ENCODE measurements at regions not wholly inside any gene's neighbourhood (a gene's known extent, or its start where the extent isn't known, plus 50 kb on each side); places are given as distances from the start of the nearest gene placed in this dataset.
"Not testable (repeated sequence)": the region's sequence is repeated elsewhere in the genome, so short reads cannot be mapped to it uniquely, and the experiment has no call there.

DNA sequence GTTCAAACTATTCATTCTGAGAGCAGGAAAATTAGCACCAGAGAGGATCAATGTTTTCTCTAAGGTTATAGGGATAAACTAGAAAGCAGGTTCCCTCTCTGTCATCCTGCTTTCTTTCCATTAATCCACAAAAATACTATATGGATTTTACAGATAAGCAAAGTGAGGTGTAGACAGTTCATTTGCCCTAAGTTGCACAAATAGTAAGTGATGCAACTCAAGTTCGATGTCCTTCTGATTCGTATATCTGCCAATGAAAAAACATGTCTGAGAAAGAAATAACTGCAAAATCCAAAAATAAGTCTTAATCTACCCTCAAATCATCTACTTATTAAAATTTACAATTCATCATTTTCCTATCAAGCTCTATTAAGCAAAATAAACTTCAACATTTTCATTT lies 254.6 kb upstream of the USP15 start:
- DNase-seq (ENCODE audit: low read depth in 2 of 2): no peak

DNA sequence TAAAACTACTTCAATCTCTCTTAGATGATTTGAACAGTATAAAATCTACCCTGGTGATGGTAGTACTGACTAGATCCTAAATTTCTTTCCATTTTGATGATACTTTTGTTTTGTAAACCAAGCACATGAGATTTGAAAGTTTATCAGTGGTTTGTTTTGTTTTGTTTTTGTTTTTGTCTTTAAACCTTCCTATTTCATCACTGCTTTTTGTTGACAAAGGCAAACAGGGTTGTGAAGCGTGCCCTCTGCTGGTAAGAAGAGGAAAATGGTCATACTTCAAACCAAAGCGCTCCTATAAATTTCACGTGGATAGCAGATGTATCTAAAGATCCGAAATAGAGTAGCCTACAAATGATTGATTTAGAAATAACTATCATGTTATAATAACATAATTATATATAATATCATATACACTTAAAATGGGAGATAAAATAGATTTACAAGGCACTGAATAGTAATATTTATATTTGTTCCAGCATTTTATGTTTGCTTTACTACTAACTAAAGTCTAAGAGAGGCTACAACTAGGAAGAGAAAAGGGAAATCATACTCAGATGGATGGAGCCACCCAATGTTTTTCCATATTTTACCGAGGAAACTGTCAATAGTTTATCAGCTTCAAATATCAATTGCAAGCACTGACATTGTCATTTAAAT lies 254.0 kb upstream of the USP15 start:
- no peak for DNase-seq (ENCODE audit: low read depth in 2 of 2)

DNA sequence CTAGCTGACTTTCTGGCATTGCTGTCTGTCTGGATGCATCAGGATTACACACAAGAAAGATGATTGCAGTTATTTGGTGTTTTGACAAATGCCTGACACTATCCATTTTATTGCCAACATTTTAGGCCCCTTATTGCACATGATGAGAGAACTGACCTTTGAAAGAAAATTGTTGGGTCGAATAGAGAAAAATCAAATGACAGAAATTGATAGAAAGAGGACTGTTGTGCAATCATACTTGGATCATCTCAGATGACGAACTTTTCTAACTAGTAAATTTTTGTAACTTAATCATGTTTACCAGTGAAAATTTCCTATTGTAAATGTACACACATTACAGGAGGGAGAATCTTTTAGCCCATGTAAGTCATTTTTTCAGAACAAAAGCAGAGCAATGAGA lies 251.5 kb upstream of the USP15 start:
- DNase-seq (ENCODE audit: low read depth in 2 of 2): no peak

DNA sequence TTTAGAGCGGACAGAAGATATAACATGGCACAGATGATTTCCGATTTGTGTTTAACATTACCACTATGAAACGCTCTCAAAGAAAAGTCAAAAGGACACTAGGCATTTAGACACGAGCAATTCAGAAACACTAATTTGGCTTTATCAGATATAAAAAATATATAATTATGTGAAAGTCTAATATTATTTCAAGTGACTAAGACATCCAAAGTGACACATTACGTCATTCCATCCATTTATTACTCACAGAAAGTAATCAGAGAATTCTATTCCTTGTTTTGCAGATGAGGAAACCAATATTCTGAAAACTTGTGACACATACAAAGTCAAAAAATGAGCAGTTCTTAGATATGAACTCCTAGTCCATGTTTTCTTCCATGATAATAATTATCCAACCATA lies 250.8 kb upstream of the USP15 start:
- no peak for DNase-seq (ENCODE audit: low read depth in 2 of 2)

DNA sequence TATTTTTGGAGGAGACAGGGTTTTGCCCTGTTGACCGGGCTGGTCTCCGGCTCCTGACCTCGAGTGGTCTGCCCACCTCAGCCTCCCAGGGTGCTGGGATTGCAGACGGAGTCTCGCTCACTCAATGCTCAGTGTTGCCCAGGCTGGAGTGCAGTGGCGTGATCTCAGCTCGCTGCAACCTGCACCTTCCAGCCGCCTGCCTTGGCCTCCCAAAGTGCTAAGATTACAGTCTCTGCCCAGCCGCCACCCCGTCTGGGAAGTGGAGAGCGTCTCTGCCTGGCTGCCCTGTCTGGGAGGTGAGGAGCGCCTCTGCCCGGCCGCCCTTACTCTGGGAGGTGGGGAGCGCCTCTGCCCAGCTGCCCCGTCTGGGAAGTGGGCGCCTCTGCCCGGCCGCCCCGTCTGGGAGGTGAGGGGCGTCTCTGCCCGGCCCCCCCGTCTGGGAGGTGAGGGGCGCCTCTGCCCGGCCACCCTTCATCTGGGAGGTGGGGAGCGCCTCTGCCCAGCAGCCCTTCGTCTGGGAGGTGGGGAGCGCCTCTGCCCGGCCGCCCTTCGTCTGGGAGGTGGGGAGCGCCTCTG lies 249.8 kb upstream of the USP15 start:
- DNase-seq (ENCODE audit: low read depth in 2 of 2): not testable (repeated sequence)

DNA sequence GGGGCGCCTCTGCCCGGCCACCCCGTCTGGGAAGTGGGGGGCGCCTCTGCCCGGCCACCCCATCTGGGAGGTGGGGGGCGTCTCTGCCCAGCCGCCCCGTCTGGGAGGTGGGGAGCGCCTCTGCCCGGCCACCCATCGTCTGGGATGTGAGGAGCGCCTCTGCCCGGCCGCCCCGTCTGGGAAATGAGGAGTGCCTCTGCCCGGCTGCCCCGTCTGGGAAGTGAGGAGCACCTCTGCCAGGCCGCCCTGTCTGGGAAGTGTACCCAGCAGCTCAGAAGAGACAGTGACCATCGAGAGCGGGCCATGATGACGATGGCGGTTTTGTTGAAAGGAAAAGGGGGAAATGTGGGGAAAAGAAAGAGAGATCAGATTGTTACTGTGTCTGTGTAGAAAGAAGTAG lies 249.2 kb upstream of the USP15 start:
- DNase-seq (ENCODE audit: low read depth in 2 of 2): not testable (repeated sequence)

DNA sequence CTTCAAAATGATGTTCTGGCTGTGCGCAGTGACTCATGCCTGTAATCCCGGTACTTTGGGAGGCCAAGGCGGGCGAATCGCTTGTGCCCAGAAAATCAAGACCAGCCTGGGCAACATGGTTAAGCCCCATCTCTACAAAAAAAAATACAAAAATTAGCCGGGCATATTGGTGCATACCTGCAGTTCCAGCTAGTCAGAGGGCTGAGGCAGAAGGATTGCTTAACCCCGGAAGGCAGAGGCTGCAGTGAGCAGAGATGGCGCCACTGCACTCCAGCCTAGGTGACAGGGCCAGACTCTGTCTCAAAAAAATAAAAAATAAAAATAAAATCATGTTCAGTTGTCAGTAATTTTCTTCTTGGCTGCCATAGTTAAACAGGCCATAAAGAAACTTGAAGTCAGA lies 245.9 kb upstream of the USP15 start:
- DNase-seq (ENCODE audit: low read depth in 2 of 2): no peak

DNA sequence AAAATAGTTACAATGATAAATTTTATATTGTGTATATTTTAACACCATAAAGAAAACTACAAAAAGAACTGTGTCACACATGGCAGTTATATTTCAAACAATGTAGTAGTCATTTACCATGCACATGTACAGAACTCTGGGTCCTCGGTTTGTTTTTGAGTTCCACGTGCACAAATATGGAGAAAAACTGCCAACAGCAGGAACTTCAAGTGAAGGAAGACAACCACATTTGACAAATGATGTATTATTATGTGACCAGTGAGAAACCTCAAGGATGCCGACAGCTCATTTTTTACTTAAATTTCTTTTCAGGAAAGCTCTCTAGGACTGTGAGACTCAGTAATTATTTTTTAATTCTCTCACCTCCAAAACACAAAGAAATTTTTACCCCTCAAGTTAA lies 244.2 kb upstream of the USP15 start:
- no peak for DNase-seq (ENCODE audit: low read depth in 2 of 2)

DNA sequence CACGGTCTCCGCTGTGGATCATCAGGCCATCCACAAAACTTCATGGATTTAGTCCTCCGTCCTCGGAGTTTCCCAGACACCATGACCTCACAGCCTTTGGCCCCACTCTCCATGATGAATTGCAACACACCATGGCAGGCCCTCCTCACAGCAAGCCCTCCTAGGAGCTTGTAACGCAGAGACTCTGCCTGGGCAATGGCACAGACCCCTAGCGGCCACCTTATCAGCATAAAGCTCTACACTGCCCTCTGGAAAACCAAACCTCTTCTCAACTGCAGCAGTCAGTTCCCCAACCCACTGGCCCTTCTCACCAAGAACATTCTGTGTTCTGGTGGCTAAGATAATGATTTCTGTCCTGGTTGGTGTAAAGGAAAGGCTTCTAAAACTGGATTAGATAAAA lies 238.4 kb upstream of the USP15 start:
- DNase-seq (ENCODE audit: low read depth in 2 of 2): no peak

DNA sequence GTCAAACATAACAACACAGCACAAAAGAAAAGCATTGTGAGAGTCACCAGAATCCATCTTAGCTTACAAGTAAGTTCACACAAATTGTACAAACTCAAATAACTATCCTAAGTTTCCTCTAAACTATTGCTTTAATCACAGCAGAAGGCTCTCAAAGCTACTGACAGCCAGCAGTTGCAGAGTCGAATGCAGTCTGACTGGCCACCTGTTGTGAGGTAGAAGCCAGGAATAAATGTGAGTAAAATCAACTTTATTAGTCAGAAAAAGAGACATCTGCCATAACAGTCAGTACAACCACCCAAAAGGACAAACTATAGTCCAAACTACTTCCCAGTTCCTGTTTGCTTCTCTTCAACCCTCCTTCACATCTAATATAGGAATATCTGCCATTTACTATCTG lies 231.7 kb upstream of the USP15 start:
- no peak for DNase-seq (ENCODE audit: low read depth in 2 of 2)

DNA sequence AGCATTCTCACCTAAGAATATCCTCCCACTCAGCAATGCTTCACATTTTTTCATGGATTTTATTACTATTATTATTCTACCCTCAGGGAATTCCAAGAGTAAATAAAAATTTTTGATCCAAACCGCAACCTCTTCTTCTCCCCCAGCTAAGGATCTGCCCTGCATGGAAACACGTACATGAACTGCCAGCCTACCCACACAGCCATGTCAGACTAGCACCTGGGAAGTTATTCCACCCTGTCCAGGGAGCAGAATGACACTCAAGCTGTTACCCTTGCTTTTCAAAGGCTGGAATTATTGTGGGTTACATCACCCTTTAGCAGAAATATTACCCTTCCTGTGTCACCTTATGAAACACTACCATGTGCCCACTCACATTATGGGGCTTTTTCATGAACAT lies 227.3 kb upstream of the USP15 start:
- no peak for DNase-seq (ENCODE audit: low read depth in 2 of 2)

DNA sequence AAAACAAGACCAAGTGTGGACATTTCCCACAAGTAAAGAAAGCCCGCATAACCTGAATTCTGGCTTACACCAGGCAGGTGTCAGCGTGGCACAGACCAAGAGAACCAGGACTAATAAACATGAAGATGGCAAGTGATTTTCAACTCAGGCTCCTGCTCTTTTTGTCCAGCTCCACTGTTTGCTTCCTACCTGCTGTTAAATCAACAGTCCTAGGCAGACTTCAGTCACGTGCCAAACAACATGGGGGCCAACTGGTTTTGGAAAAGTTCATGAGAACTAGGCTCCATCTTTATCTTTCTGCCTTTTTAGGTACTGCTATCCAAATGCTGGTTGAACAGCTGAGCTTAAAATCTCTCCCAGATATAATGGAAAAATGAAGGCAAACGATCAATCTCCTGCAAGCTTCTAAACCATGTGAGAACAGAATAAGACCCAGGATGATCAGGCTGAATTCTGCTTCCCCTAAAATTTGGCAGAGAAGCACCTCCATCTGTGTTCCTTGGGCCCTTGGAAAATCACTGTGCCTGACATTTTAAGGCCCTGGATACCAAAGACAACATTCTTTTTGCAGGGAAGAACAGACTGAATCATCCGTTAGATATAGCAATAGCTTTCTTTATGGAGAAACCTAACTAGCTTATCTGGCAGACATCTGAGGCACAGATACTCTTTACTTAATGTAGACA lies 215.6 kb upstream of the USP15 start:
- DNase-seq (ENCODE audit: low read depth in 2 of 2): no peak

DNA sequence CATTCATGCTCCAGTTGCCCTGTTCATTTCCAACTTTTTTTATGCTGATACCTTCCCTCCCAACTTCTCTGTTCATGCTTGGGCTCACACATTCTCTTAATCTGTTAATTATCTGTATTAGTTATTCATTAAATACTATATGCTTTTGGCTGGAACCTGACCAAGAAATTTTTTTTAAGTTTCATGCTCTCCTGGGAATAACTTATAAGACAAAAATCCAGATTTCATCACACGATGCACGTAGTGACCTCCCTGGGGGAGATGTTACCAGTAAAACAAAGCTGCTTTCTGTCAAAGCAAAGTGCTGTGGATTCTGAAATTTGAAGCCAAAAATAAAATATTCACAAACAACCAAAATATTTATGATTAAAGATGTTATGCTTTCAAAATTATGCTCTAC lies 215.0 kb upstream of the USP15 start:
- no peak for DNase-seq (ENCODE audit: low read depth in 2 of 2)

DNA sequence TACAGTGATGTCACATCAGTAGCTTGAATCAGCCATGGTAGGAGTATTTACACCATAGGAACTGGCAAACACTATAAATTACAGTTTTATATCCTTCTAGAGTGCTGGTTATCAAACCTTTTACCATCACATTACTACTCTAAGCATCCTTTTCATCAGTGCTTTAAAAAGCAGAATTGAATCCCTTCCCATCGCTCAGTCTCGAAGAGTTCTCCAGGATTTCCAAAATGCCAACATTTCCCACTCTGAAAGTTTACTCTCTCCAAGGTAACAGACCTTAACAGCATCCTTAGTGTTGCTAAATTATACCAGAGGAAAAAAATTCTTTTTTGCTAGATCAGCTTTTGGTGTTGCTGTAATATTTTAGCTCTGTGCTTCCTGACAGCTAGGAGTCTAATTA lies 209.4 kb upstream of the USP15 start:
- no peak for DNase-seq (ENCODE audit: low read depth in 2 of 2)

DNA sequence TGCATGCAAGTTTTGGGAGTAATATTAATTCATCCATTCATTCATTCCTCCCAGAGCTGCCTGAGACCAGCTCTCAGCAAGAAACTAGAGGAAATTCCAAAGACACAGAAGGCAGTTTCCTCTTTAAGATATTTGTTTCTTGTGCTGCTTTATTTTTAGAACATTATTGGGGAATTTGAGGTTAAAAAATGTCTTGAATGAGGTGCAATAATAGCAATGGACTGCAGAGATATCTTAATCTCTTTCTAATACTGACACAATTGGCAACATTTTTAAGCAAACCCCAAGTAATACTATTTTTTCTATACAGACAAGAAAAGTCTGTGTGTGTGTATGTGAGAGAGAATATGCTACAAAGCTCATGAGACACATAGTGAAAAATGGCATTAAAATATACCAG lies 190.2 kb upstream of the USP15 start:
- no peak for DNase-seq (ENCODE audit: low read depth in 2 of 2)

DNA sequence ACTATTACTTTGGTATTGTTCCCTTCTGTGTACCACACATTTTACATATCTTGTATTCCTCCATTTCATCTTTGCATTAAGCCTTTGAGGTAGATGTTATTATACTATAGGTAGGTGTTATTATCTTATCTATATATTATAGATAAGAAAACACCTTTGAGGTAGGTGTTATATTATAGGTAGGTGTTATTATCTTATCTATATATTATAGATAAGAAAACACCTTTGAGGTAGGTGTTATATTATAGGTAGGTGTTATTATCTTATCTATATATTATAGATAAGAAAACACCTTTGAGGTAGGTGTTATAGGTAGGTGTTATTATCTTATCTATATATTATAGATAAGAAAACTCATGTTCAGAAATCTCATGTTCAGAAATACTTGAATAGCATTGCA lies 187.0 kb upstream of the USP15 start:
- not testable (repeated sequence) for DNase-seq (ENCODE audit: low read depth in 2 of 2)

DNA sequence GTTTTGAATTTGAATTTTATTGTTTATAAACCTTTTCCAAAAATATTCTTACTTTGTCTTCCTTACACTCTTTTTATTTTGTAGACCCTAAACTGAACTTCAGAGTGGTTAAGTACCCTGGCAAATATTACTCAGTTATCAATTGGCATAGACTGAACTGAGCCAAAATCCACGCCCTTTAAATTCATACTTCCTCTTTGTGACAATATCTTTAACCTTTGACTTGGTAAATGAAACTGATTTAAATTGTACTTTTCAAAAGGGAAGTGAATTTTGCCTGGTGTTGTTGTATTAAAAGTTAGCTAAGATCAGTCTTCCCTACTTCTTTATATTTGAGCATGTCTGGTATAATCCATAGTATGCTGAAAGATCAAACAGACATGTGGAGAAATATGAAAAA lies 184.3 kb upstream of the USP15 start:
- DNase-seq (ENCODE audit: low read depth in 2 of 2): no peak

DNA sequence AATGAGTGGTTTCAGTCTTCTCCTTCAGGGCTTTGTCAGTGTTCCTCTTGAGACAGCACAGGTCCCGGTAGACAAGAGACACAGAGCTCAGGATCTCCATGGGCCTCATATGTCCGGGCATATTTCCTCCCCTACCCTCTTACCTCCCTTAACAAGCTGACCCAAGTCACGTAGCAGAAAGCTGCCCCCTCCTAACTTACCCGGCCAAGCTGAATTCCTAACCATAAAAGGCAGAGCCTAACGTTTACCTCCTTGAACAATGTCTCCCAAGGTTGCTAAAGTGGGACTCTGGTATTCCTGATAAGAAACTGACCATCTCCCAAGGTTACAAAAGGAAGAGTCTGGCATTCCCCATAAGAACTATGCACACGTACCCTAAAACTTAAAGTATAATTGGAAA lies 182.2 kb upstream of the USP15 start:
- DNase-seq (ENCODE audit: low read depth in 2 of 2): no peak

DNA sequence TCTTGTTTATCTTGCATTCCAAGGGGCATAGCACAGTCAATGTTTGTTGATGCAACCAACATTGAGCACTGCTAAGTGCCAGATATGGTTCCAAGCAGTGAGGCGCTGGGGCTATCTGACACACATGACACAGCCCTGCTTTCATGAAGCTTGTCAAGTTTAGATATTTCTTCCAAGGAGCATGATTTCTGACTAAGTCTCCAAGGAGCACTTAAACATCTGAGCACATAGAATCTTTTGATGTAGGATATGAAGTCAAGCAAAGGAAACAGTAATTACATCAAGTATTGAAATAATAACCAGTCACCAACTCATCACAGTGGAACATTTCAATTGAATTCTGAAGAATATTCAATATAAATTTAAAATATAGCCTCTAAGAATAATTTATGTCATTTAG lies 177.8 kb upstream of the USP15 start:
- DNase-seq (ENCODE audit: low read depth in 2 of 2): no peak

DNA sequence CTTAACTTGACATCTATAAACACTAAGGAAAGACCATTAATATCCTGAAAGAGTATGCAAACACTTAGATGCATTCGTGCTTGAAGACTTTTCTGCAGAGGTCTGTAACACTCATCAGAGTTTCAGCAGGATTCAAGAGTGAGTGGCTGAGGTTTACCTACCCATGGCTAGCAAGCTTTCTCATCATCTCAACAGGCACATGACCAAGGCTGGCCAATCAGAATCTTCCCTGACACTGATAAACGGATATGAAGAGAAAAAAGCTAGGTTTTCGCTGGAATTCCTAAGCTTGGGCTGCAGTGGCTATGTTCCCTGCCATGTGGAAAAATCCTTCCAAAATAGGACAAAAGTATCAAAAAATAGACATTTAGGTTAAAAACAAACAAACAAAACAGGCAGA lies 162.1 kb upstream of the USP15 start:
- no peak for DNase-seq (ENCODE audit: low read depth in 2 of 2)

DNA sequence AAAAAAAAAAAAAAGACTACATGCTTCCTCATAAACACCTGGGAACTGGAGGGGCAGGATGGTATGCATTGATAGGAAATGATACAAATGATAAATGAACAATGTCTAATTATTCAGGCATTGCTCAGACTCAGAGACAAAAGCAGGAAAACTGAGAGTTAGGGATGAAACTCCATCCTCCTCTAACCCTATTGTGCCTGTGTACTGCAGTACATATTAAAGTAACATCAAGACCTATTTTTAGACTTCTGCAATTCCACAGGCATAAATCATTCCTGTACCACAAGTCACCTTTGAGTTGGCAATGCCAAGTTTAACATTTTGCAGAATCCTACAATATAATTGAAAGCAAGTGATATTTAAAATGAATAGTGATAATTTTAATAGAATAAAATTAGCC lies 156.5 kb upstream of the USP15 start:
- DNase-seq (ENCODE audit: low read depth in 2 of 2): no peak

DNA sequence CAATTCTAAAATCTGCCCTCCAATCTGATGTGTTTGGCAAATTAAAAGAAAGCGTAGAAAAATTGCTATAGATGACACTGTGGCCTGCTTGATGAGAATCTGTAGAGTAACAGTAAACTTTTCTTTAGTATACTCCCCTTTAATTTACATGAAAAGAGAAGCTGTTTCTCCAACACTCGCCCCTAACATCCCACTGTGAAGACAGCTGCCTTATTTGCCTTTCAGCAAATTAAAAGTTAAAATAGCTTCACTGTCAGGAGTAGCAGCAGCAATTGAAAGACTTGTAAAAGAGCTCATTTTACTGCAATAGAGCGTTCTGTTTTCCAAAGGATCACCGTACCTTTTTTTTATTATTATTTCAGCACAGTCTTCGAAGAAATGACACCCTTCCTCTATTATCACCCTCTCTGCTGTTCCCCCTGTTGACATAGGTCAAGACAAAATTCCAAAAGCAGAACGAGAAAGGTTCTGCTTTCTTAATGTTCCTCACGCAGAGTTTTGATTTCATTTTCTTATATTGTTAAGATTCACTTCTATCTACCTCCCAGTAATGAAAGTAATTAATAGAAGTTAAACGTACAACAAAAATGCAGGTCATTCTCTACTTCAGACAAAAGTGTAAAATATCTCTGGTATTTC lies 153.5 kb upstream of the USP15 start:
- DNase-seq (ENCODE audit: low read depth in 2 of 2): no peak

DNA sequence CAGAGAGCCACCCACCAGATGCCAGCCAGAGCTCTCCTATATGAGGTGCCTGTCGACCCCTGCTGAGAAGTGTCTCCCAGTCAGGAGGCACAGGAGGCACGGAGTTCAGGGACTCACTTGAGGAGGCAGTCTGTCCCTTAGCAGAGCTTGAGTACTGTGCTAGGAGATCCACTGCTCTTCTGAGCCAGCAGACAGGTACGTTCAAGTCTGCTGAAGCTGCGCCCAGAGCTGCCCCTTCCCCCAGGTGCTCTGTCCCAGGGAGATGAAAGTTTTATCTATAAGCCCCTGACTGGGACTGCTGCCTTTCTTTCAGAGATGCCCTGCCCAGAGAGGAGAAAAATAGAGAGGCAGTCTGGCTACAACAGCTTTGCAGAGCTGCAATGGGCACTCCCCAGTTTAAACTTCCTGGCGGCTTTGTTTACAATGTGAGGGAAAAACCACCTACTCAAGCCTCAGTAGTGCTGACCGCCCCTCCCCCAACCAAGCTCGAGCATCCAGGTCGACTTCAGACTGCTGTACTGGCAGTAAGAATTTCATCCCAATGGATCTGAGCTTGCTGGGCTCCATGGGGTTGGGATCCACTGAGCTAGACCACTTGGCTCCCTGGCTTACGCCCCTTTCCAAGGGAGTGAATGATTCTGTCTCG lies 146.7 kb upstream of the USP15 start:
- no peak for DNase-seq (ENCODE audit: low read depth in 2 of 2)
